GM12865 (cell line): ENCODE measurements at regions not wholly inside any gene's neighbourhood (a gene's known extent, or its start where the extent isn't known, plus 50 kb on each side); places are given as distances from the start of the nearest gene placed in this dataset.
"Not testable (repeated sequence)": the region's sequence is repeated elsewhere in the genome, so short reads cannot be mapped to it uniquely, and the experiment has no call there.

ENCODE experiments used
- DNase-seq: peaks from one replicate; pipeline ENCODE4 v3.0.0; 2010; ENCODE audit warnings: low read depth
- H3K4me3 ChIP-seq: 2 replicates; pipeline ENCODE4 v1.5.1; 2011; ENCODE audit warnings: mild to moderate bottlenecking, low read depth, low read length, control low read depth
- TF ChIP-seq, protein P1 (sequence below): IDR thresholded peaks from 2 replicates; pipeline ENCODE4 v1.5.1; 2011; ENCODE audit warnings: low read length, control low read depth, low read depth, inconsistent platforms; ENCODE audit not compliant: insufficient read depth; ENCODE audit errors: missing control alignments

DNA sequence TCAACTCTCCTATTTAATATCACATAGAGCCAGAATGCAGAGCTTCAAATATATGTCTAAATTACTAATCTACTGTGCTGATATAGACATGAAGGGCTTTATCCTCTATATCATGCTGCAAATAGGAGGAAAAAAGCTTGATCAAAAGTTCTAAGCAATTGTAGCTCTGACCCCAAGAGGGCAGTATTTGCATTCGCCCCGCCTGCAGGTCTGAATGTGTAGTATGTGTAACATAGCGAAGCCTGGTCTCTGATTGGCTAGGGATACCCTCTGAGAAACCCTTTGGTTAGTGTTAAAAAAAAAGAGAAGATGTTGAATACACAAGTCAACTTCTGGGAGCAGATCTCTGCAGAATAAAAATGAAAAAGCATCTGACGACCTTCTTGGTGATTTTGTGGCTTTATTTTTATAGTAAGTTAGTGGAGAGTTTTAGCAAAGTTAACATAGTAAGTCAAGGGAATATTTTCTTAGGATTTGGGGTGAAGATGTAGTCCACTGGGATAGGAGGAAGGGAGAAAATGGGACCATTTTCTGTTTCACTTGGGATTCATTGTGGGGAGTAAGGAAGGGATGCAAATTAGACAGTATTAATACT lies 151.6 kb upstream of the OR4E1 start:
- TF ChIP-seq, protein P1, sequence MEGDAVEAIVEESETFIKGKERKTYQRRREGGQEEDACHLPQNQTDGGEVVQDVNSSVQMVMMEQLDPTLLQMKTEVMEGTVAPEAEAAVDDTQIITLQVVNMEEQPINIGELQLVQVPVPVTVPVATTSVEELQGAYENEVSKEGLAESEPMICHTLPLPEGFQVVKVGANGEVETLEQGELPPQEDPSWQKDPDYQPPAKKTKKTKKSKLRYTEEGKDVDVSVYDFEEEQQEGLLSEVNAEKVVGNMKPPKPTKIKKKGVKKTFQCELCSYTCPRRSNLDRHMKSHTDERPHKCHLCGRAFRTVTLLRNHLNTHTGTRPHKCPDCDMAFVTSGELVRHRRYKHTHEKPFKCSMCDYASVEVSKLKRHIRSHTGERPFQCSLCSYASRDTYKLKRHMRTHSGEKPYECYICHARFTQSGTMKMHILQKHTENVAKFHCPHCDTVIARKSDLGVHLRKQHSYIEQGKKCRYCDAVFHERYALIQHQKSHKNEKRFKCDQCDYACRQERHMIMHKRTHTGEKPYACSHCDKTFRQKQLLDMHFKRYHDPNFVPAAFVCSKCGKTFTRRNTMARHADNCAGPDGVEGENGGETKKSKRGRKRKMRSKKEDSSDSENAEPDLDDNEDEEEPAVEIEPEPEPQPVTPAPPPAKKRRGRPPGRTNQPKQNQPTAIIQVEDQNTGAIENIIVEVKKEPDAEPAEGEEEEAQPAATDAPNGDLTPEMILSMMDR = peak; percentile 43
- H3K4me3 ChIP-seq = no peak overlapping the region
- peak; percentile 43 for DNase-seq

DNA sequence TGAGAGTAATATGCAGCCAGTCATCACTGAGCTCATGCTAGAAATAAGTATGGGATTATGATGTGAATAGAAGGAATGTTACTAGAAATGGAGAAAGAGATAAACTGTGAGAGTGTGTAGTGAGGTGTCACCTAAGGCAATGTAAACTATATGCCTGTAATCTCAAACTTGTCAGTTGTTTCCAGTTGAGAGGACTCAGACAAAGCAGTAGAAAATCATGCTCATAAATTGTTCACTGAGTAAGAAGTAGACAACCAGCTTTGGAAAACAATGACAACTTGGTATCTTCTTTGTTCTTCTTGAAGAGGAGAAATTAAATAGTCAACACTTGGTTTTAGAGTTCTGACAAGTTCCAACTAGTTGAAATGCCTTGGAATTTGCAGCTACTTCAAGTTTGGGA lies 148.5 kb upstream of the OR4E1 start:
- H3K4me3 ChIP-seq = no peak overlapping the region
- no peak for DNase-seq
- TF ChIP-seq, protein P1 = no peak

DNA sequence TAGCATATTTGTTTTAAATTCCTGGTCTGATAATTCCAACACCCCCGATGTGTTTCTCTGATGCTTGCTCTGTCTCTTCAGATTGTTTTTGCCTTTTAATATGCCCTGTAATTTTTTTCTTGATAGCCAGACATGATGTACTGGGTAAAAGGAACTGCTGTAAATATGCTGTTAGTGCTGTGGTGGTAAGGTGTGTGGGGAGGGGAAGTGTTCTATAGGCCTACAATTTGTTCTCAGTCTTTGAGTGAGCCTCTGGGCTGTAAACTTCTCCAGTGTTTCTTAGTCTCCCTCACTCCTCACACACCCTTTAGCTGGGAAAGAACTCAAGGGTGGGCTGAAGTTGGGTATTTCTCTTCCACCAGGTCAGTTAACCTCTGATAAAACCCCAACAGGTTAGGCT lies 147.0 kb upstream of the OR4E1 start:
- TF ChIP-seq, protein P1 = no peak

DNA sequence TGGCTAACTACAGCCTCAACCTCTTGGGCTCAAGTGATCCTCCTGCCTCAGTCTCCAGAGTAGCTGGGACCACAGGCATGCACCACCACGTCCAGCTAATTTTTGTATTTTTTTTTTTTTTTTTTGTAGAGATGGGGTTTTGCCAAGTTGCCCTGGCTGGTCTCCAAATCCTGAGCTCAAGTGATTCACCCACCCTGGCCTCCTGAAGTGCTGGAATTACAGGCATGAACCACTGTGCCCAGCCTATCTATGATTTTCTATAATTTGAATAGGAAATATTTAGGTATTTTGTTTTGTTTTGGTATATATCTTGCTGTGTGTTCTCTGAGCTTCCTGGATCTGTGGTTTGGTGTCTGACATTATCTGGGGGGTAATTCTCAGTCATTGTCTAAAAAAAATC lies 146.3 kb upstream of the OR4E1 start:
- DNase-seq, H3K4me3 ChIP-seq: not testable (repeated sequence)

More for the DNA sequence above, 147.0 kb upstream of the OR4E1 start:
- no peak for DNase-seq
- no peak overlapping the region for H3K4me3 ChIP-seq

DNA sequence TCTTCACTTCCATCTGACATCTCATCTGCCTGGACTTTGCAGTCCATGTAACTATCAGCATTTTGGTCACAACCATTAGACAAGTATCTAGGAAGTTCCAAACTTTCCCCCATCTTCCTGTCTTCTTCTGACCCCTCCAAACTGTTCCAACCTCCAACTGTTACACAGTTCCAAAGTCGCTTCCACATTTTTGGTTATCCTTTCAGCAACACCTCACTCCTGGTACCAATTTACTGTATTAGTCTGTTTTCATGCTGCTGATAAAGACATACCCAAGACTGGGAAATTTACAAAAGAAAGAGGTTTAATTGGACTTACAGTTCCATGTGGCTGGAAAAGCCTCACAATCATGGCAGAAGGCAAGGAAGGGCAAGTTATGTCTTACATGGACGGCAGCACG lies 143.4 kb upstream of the OR4E1 start:
- not testable (repeated sequence) for H3K4me3 ChIP-seq, DNase-seq

DNA sequence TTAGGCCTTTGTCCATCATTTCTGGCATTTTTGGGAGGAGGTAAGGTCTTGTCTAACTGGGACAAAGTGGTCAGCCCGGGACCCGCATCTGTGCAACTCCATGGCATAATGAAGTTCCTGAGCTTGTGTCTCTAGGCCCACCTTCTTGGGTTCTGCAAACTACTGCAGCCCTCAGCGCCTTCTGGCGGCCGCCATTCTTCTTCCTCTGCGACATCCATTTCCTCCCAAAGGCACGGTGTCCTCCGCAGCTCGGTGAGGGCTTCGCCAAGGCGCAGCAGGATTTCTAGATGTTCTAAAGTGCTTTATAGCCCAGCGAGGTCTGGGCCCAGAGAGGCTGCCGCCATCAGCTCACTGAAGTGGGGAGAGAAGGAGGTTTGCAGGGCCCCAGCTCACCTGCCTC lies 134.4 kb upstream of the OR4E1 start:
- TF ChIP-seq, protein P1 = no peak
- H3K4me3 ChIP-seq = no peak overlapping the region
- DNase-seq = no peak

DNA sequence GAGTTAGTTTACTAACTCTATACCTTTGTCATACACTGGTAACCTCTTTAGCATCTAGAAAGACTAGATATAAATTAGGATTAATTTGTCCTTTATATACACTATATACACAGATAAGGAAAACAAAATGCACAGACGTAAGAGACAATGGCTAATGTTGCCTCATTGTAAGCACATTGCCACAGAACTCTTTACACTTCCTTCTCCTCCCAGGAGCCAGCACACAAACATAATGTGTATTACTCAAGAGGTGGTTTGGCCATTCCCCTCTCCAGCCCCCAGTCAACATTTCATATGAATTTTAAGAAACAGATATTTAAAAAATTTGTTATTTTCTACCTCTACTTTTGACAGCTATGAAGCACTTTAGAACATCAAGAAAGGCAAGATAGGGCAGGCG lies 131.4 kb upstream of the OR4E1 start:
- no peak overlapping the region for H3K4me3 ChIP-seq
- no peak for DNase-seq
- TF ChIP-seq, protein P1 = no peak

DNA sequence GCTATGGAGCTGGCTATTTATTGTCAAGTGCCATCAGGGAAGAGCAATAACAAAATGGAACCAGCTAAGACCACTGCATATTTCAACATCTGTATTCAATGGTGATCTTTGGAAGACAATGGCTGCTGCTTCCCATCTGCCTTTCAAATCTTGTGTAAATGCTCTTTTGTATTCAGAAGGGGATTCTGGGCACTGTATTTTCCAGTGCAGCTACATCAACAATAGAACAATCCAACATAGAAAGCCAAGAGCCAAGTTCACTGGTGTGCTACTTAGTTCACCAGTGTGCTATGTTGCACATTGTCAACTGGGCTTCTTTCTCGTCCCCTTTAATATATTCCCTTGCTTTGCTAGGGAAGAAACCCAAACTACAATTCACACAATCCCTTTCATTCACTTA lies 128.8 kb upstream of the OR4E1 start:
- TF ChIP-seq, protein P1 = no peak
- no peak for DNase-seq
- H3K4me3 ChIP-seq = no peak overlapping the region
